Adrenal gland (tissue), 9 donors: ENCODE measurements at regions not wholly inside any gene's neighbourhood (a gene's known extent, or its start where the extent isn't known, plus 50 kb on each side); places are given as distances from the start of the nearest gene placed in this dataset.

Experiments used
- DNase-seq, 7 donors: peaks; one replicate each; pipeline ENCODE4 v3.0.0-alpha.2; 2019 to 2020
- H3K27ac ChIP-seq, 5 donors: fragments of 200-600 bp; sonication (generic) in 4 of 5; 1 replicate in 3 of 5; 2 replicates in 2 of 5; pipeline versions ENCODE4 v1.5.1 to v1.8.0; 2016 to 2020; ENCODE audit warnings: mild to moderate bottlenecking in 1 of 5
- H3K27me3 ChIP-seq: fragments of 200-600 bp; 2 replicates; pipeline ENCODE4 v1.8.0; 2021
- H3K36me3 ChIP-seq, 2 donors: fragments of 200-600 bp; replicated peaks in 1 of 2; 1 replicate in 1 of 2; 2 replicates in 1 of 2; pipeline versions ENCODE4 v1.5.1 to v1.8.0; 2018 to 2022
- H3K4me1 ChIP-seq, 2 donors: fragments of 200-600 bp; replicated peaks in 1 of 2; 1 replicate in 1 of 2; 2 replicates in 1 of 2; pipeline versions ENCODE4 v1.5.1 to v1.8.0; 2018 to 2021
- H3K4me3 ChIP-seq, 4 donors: fragments of 200-600 bp; sonication (generic) in 3 of 4; one replicate each; pipeline ENCODE4 v1.5.1; 2016 to 2018
- H3K9me3 ChIP-seq, 3 donors: fragments of 200-600 bp; sonication (generic) in 1 of 3; replicated peaks in 1 of 3; 1 replicate in 2 of 3; 2 replicates in 1 of 3; pipeline versions ENCODE4 v1.5.1 to v1.8.0; 2016 to 2021
- CTCF ChIP-seq, 6 experiments: fragments of 450-650 bp in 4 of 6; fragments of 200-600 bp in 2 of 6; sonication (generic) in 1 of 6; IDR thresholded peaks; 1 replicate in 5 of 6; 2 replicates in 1 of 6; pipeline versions ENCODE4 v1.5.1 to v1.8.0; 2016 to 2021; ENCODE audit warnings: antibody characterized with exemption in 6 of 6, mild to moderate bottlenecking in 2 of 6, moderate library complexity in 1 of 6
- POLR2A ChIP-seq, 2 donors: fragments of 450-650 bp; IDR thresholded peaks; one replicate each; pipeline ENCODE4 v1.6.1; 2017; ENCODE audit warnings: antibody characterized with exemption in 2 of 2, mild to moderate bottlenecking in 2 of 2, moderate library complexity in 1 of 2
- WGBS, 4 donors: extraction: QIAGEN DNeasy Blood & Tissue Kit in 2 of 4; methylation state at CpG; one replicate each; pipeline versions ENCODE4 v1.1.5 to v1.1.7; 2013 to 2017; 5-methylcytosine and 5-hydroxymethylcytosine counted together
- intact Hi-C, 2 donors: fragments of 100-400 bp; cut with DNase I; formaldehyde crosslinking; loops; one replicate each; pipeline versions ENCODE4 v1.14.1 to v1.15.0; 2022 to 2023
- donor health status: healthy with polysubstance abuse.
- donor health status: Bipolar disorder and iron deficiency.
- donor health status: DM: yes; HTN: yes; CAD: no.
- donor health status: DM: no; HTN: no; CAD: no.
- donor health status: DM: no; HTN: no; CAD: no.

GRCh38 chr10:44238212-44238611, 146.7 kb downstream of the CXCL12 start:
- no peak for TF ChIP-seq CTCF (IDR thresholded peaks at IDR 0.05)
- no peak for TF ChIP-seq POLR2A (IDR thresholded peaks at IDR 0.05)
- Histone ChIP-seq H3K9me3 (no peaks in the 10 kb centered on the region), H3K27ac (no peak overlapping the region), H3K36me3 (no peaks in the 10 kb centered on the region), H3K4me1 (no peaks in the 10 kb centered on the region), H3K27me3 (no peaks in the 10 kb centered on the region), H3K4me3 (no peak overlapping the region)
- intact Hi-C loops: no loop called here
- no peak for DNase-seq
- WGBS, 4 donors: 67 to 94% (median 79%) methylated on average over 3 of the region's 3 CpGs

- DNase-seq: no peak
- Histone ChIP-seq H3K9me3 (no peaks in the 10 kb centered on the region), H3K4me1 (no peaks in the 10 kb centered on the region), H3K4me3 (no peak overlapping the region), H3K27me3 (no peaks in the 10 kb centered on the region), H3K36me3 (no peaks in the 10 kb centered on the region), H3K27ac (no peak overlapping the region)
- intact Hi-C loops: no loop called here
- WGBS, 4 donors: 95 to 100% (median 98%) methylated on average over 1 of the region's 1 CpG
- TF ChIP-seq CTCF (IDR thresholded peaks at IDR 0.05): no peak
- no peak for TF ChIP-seq POLR2A (IDR thresholded peaks at IDR 0.05)
These were observed 147.4 kb downstream of the CXCL12 start for GRCh38 chr10:44237364-44238049.

- TF ChIP-seq CTCF (IDR thresholded peaks at IDR 0.05) (no peak), POLR2A (IDR thresholded peaks at IDR 0.05) (no peak)
- Histone ChIP-seq H3K36me3 (no peaks in the 10 kb centered on the region), H3K9me3 (no peaks in the 10 kb centered on the region), H3K4me3 (no peak overlapping the region), H3K4me1 (no peaks in the 10 kb centered on the region), H3K27me3 (no peaks in the 10 kb centered on the region), H3K27ac (no peak overlapping the region)
- no peak for DNase-seq
- intact Hi-C loops: no loop called here
- 76 to 91% (median 85%) methylated on average over 5 of the region's 5 CpGs for WGBS, 4 donors
These were observed 149.5 kb downstream of the CXCL12 start for GRCh38 chr10:44235363-44235762.

GRCh38 chr10:44234483-44234875, 150.4 kb downstream of the CXCL12 start:
- no peaks in the 10 kb centered on the region for H3K27me3 ChIP-seq
- DNase-seq: no peak
- no peak overlapping the region for H3K4me3 ChIP-seq
- no peaks in the 10 kb centered on the region for H3K9me3 ChIP-seq
- no peak overlapping the region for H3K27ac ChIP-seq
- no peaks in the 10 kb centered on the region for H3K36me3 ChIP-seq
- H3K4me1 ChIP-seq: no peaks in the 10 kb centered on the region
- TF ChIP-seq POLR2A (IDR thresholded peaks at IDR 0.05) (no peak), CTCF (IDR thresholded peaks at IDR 0.05) (no peak)
- intact Hi-C loops: no loop called here
- WGBS, 4 donors: 79 to 93% (median 87%) methylated on average over 3 of the region's 3 CpGs
